Stomach (tissue), 4 donors: ENCODE measurements at regions not wholly inside any gene's neighbourhood (a gene's known extent, or its start where the extent isn't known, plus 50 kb on each side); places are given as distances from the start of the nearest gene placed in this dataset.

Experiments
- EP300 ChIP-seq: sonication (generic); formaldehyde crosslinking; IDR thresholded peaks from one replicate; pipeline ENCODE4 v1.6.1; 2017; ENCODE audit warnings: antibody characterized with exemption
- POLR2A ChIP-seq, 4 donors: fragments of 450-650 bp; IDR thresholded peaks; one replicate each; pipeline ENCODE4 v1.6.1; 2016; ENCODE audit warnings: antibody characterized with exemption in 4 of 4, control low read depth in 2 of 4, mild to moderate bottlenecking in 1 of 4, moderate library complexity in 1 of 4
- POLR2AphosphoS5 ChIP-seq, 3 donors: sonication (generic); formaldehyde crosslinking; IDR thresholded peaks; one replicate each; pipeline ENCODE4 v1.6.1; 2016; ENCODE audit warnings: antibody characterized with exemption in 3 of 3
- TF ChIP-seq, protein P1 (sequence below), 7 experiments: fragments of 450-650 bp in 4 of 7; fragments of 200-600 bp in 3 of 7; sonication (generic) in 3 of 7; IDR thresholded peaks; one replicate each; pipeline ENCODE4 v1.5.1; 2016 to 2019; ENCODE audit warnings: antibody characterized with exemption in 7 of 7, control low read depth in 2 of 7, mild to moderate bottlenecking in 1 of 7

DNA sequence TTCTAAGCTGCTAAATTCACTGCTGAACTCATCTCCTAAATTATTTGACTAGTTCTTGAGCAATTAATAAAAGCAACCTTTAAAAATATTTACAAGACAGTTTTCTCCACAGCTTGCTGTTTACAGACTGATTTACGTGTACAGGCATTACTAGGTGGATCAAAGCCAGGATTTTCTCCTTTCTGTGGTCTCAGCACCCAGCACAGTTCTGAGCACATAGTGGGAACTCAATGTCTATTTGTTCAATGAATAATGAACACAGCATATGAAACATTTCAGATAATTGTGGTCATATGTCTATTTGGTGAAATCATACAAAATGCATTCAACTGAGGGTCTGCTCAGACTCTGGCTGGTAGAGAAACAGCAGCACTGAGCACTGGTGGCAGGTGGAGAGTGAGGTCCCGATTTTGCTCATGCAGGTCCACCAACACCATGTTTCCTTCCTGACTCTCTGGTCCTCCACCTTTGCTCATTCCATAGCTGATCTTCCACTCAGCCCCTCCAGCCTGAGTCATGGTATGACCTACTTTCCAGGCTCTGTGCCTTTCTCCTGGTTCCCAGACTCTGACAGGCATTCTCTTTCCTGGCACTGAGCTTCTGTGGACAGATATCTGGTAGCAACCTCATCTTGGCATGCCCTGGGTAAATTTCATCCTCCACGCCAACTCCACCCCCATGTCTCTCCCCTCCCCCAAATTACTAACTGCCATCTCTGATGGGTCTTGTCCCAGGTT lies 311.3 kb downstream of the TGFB2 start:
- TF ChIP-seq, protein P1, sequence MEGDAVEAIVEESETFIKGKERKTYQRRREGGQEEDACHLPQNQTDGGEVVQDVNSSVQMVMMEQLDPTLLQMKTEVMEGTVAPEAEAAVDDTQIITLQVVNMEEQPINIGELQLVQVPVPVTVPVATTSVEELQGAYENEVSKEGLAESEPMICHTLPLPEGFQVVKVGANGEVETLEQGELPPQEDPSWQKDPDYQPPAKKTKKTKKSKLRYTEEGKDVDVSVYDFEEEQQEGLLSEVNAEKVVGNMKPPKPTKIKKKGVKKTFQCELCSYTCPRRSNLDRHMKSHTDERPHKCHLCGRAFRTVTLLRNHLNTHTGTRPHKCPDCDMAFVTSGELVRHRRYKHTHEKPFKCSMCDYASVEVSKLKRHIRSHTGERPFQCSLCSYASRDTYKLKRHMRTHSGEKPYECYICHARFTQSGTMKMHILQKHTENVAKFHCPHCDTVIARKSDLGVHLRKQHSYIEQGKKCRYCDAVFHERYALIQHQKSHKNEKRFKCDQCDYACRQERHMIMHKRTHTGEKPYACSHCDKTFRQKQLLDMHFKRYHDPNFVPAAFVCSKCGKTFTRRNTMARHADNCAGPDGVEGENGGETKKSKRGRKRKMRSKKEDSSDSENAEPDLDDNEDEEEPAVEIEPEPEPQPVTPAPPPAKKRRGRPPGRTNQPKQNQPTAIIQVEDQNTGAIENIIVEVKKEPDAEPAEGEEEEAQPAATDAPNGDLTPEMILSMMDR (IDR thresholded peaks at IDR 0.05) = no peak
- no peak for TF ChIP-seq EP300
- TF ChIP-seq POLR2A (IDR thresholded peaks at IDR 0.05) = no peak
- TF ChIP-seq POLR2AphosphoS5 (IDR thresholded peaks at IDR 0.05) = no peak
